Body of pancreas (tissue), 4 donors: ENCODE measurements at regions not wholly inside any gene's neighbourhood (a gene's known extent, or its start where the extent isn't known, plus 50 kb on each side); places are given as distances from the start of the nearest gene placed in this dataset.

Source experiments
- ATAC-seq: fragments of 150-250 bp; one replicate; pipeline ENCODE4 v1.9.1; 2016
- DNase-seq, 4 donors: peaks; one replicate each; pipeline ENCODE4 v3.0.0-alpha.2; 2019
- H3K27ac ChIP-seq, 4 donors: fragments of 200-600 bp; sonication (generic); 1 replicate in 3 of 4; 2 replicates in 1 of 4; pipeline versions ENCODE4 v1.5.1 to v1.6.1; 2016 to 2019; ENCODE audit warnings: mild to moderate bottlenecking in 1 of 4, mixed read lengths in 1 of 4, moderate library complexity in 1 of 4
- H3K27me3 ChIP-seq, 2 donors: fragments of 200-600 bp; sonication (generic); one replicate each; pipeline ENCODE4 v1.6.0; 2016; ENCODE audit warnings: mild to moderate bottlenecking in 1 of 2
- H3K36me3 ChIP-seq, 2 donors: fragments of 200-600 bp; sonication (generic); replicated peaks in 1 of 2; 2 replicates each; pipeline ENCODE4 v1.5.1; 2016; ENCODE audit warnings: low read depth in 2 of 2; ENCODE audit not compliant: insufficient read depth in 1 of 2
- H3K4me1 ChIP-seq: fragments of 200-600 bp; sonication (generic); one replicate; pipeline ENCODE4 v1.6.0; 2016
- H3K4me3 ChIP-seq, 2 donors: fragments of 200-600 bp; sonication (generic); 1 replicate in 1 of 2; 2 replicates in 1 of 2; pipeline ENCODE4 v1.5.1; 2016 to 2019
- H3K9me3 ChIP-seq, 3 donors: fragments of 200-600 bp; sonication (generic); 1 replicate in 2 of 3; 2 replicates in 1 of 3; pipeline ENCODE4 v1.5.1; 2016
- POLR2A ChIP-seq, 3 donors: fragments of 450-650 bp; IDR thresholded peaks; one replicate each; pipeline ENCODE4 v1.6.1; 2016; ENCODE audit warnings: antibody characterized with exemption in 3 of 3, mild to moderate bottlenecking in 2 of 3
- WGBS, 2 donors: methylation state at CpG; one replicate each; pipeline ENCODE4 v1.1.5; 2017; 5-methylcytosine and 5-hydroxymethylcytosine counted together
- intact Hi-C: fragments of 100-400 bp; cut with DNase I; formaldehyde crosslinking; loops from one replicate; pipeline ENCODE4 v1.15.1; 2023
- TF ChIP-seq, protein P1 (sequence below), 7 experiments: fragments of 450-650 bp in 4 of 7; fragments of 200-600 bp in 3 of 7; sonication (generic) in 3 of 7; IDR thresholded peaks; one replicate each; pipeline ENCODE4 v1.5.1; 2016 to 2019; ENCODE audit warnings: antibody characterized with exemption in 7 of 7

- Histone ChIP-seq H3K36me3 (no peaks in the 10 kb centered on the region), H3K4me3 (no peak overlapping the region), H3K4me1 (no peaks in the 10 kb centered on the region), H3K9me3 (no peaks in the 10 kb centered on the region), H3K27me3 (no peaks in the 10 kb centered on the region), H3K27ac (no peak overlapping the region)
- WGBS, 2 donors = 53 to 60% methylated on average over 2 of the region's 2 CpGs
- intact Hi-C loops = no loop called here
- TF ChIP-seq, protein P1, sequence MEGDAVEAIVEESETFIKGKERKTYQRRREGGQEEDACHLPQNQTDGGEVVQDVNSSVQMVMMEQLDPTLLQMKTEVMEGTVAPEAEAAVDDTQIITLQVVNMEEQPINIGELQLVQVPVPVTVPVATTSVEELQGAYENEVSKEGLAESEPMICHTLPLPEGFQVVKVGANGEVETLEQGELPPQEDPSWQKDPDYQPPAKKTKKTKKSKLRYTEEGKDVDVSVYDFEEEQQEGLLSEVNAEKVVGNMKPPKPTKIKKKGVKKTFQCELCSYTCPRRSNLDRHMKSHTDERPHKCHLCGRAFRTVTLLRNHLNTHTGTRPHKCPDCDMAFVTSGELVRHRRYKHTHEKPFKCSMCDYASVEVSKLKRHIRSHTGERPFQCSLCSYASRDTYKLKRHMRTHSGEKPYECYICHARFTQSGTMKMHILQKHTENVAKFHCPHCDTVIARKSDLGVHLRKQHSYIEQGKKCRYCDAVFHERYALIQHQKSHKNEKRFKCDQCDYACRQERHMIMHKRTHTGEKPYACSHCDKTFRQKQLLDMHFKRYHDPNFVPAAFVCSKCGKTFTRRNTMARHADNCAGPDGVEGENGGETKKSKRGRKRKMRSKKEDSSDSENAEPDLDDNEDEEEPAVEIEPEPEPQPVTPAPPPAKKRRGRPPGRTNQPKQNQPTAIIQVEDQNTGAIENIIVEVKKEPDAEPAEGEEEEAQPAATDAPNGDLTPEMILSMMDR (IDR thresholded peaks at IDR 0.05) = no peak
- TF ChIP-seq POLR2A (IDR thresholded peaks at IDR 0.05) = no peak
- DNase-seq (no peak), ATAC-seq (no peak)
Observed at GRCh38 chr1:60535713-60536112, 462.1 kb upstream of the C1orf87 start.

GRCh38 chr1:60527567-60527966, 454.0 kb upstream of the C1orf87 start:
- H3K4me1 ChIP-seq = no peaks in the 10 kb centered on the region
- H3K27ac ChIP-seq = no peak overlapping the region
- DNase-seq = no peak
- ATAC-seq = no peak
- H3K27me3 ChIP-seq = no peaks in the 10 kb centered on the region
- no peaks in the 10 kb centered on the region for H3K9me3 ChIP-seq
- H3K4me3 ChIP-seq = no peak overlapping the region
- TF ChIP-seq, protein P1 (IDR thresholded peaks at IDR 0.05) = no peak
- no peak for TF ChIP-seq POLR2A (IDR thresholded peaks at IDR 0.05)
- H3K36me3 ChIP-seq = no peaks in the 10 kb centered on the region
- intact Hi-C loops = no loop called here

DNA sequence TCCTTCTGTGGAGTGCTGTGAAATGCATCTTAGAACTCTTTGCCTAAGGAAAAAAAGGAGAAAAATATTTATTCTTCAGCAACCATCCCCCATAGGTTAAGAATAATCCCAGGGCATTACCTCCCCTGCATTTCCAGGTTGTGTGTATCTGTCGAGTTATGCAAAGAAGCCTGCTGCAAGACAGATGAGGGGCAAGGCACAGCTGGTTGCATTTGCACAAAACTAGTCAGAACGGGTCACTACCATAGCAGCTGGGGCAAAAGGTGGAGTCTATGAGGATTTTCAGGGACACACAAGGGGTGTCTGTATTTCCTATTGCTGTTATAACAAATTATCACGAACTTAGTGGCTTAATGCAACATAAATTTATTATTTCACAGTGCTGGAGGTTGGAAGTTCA, 443.4 kb upstream of the C1orf87 start:
- no peak for ATAC-seq
- DNase-seq = no peak
- WGBS, 2 donors = 55 to 83% methylated on average over 3 of the region's 3 CpGs
- Histone ChIP-seq H3K27me3 (no peaks in the 10 kb centered on the region), H3K4me3 (no peak overlapping the region), H3K4me1 (no peaks in the 10 kb centered on the region), H3K36me3 (no peaks in the 10 kb centered on the region), H3K27ac (no peak overlapping the region), H3K9me3 (no peaks in the 10 kb centered on the region)
- intact Hi-C loops = no loop called here
- TF ChIP-seq, protein P1 (IDR thresholded peaks at IDR 0.05) = no peak
- no peak for TF ChIP-seq POLR2A (IDR thresholded peaks at IDR 0.05)

DNA sequence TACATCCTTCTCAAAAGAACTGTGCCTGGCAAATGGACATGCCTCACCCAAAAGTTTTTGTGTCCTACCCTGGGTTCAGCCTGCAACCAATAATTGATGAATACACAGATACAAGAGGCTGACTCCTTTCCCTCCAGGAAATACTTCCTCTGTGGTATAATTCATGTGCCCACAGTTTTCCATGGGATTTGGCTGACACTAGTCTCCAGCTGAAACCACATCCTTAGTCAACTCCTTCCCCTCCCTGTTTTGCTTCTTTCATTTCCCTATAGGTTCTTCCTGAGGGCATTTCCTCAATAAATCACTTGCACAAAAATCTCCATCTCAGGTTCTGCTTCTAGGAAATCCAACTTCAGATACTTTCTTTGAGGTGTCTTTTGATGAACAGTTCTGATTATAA, 436.6 kb upstream of the C1orf87 start:
- Histone ChIP-seq H3K4me3 (no peak overlapping the region), H3K9me3 (no peaks in the 10 kb centered on the region), H3K36me3 (no peaks in the 10 kb centered on the region), H3K27ac (no peak overlapping the region), H3K4me1 (no peaks in the 10 kb centered on the region), H3K27me3 (no peaks in the 10 kb centered on the region)
- TF ChIP-seq POLR2A (IDR thresholded peaks at IDR 0.05) = no peak
- TF ChIP-seq, protein P1 (IDR thresholded peaks at IDR 0.05) = no peak
- DNase-seq (no peak), ATAC-seq (no peak)
- intact Hi-C loops = no loop called here

GRCh38 chr1:60504206-60504840, 430.8 kb upstream of the C1orf87 start:
- peak; percentile 67 for ATAC-seq
- H3K9me3 ChIP-seq = no peaks in the 10 kb centered on the region
- intact Hi-C loops = no loop called here
- no peak for DNase-seq
- TF ChIP-seq, protein P1 (IDR thresholded peaks at IDR 0.05) = no peak
- no peak for TF ChIP-seq POLR2A (IDR thresholded peaks at IDR 0.05)
- H3K27ac ChIP-seq = peak overlapping the region in 1 of 4 donors; percentile 2
- WGBS, 2 donors = 26 to 28% methylated on average over 3 of the region's 3 CpGs
- H3K36me3 ChIP-seq = no peaks in the 10 kb centered on the region
- no peaks in the 10 kb centered on the region for H3K27me3 ChIP-seq
- no peak overlapping the region for H3K4me3 ChIP-seq
- H3K4me1 ChIP-seq = no peaks in the 10 kb centered on the region
